H1 (cell line): ENCODE measurements at regions not wholly inside any gene's neighbourhood (a gene's known extent, or its start where the extent isn't known, plus 50 kb on each side); places are given as distances from the start of the nearest gene placed in this dataset.

Experiments used
- CBX8 ChIP-seq: fragments of 300-800, 300-1000 bp; sonication (generic); IDR thresholded peaks from 2 replicates; pipeline ENCODE4 v1.7.1; 2016; ENCODE audit warnings: low read depth, low read length, borderline replicate concordance
- CTBP2 ChIP-seq: IDR thresholded peaks from 2 replicates; pipeline ENCODE4 v1.7.0; 2011; ENCODE audit warnings: borderline replicate concordance, mild to moderate bottlenecking, moderate library complexity, mixed read lengths, low read length; ENCODE audit not compliant: insufficient read depth, insufficient read length
- POLR2AphosphoS5 ChIP-seq: IDR thresholded peaks from 2 replicates; pipeline ENCODE4 v1.6.1; 2011; ENCODE audit warnings: low read depth, low read length
- RFX5 ChIP-seq: IDR thresholded peaks from 2 replicates; pipeline ENCODE4 v1.6.1; 2011; ENCODE audit warnings: low read depth, low read length, improper control_type of control experiment, borderline replicate concordance
- RXRA ChIP-seq: IDR thresholded peaks from 2 replicates; pipeline ENCODE4 v1.6.1; 2011; ENCODE audit warnings: low read depth, mild to moderate bottlenecking, low read length, moderate library complexity; ENCODE audit not compliant: insufficient read depth
- SIRT6 ChIP-seq: IDR thresholded peaks from one replicate; pipeline ENCODE4 v1.7.1; 2012; ENCODE audit warnings: low read length, inconsistent platforms
- SP2 ChIP-seq: IDR thresholded peaks from 2 replicates; pipeline ENCODE4 v1.6.1; 2012; ENCODE audit warnings: mild to moderate bottlenecking, low read length, inconsistent platforms
- TF ChIP-seq, protein P1 (sequence below): fragments of 300-600 bp; sonication (generic); IDR thresholded peaks from 2 replicates; pipeline ENCODE4 v1.7.1; 2012; ENCODE audit warnings: low read length, moderate library complexity, mild to moderate bottlenecking, inconsistent platforms; ENCODE audit not compliant: insufficient replicate concordance
- TF ChIP-seq, protein P2 (sequence below): IDR thresholded peaks from 2 replicates; pipeline ENCODE4 v1.6.1; 2012; ENCODE audit warnings: inconsistent platforms

GRCh38 chr2:144925886-144926285 lies 406.0 kb upstream of the ZEB2 start (continued):
- TF ChIP-seq, protein P1, sequence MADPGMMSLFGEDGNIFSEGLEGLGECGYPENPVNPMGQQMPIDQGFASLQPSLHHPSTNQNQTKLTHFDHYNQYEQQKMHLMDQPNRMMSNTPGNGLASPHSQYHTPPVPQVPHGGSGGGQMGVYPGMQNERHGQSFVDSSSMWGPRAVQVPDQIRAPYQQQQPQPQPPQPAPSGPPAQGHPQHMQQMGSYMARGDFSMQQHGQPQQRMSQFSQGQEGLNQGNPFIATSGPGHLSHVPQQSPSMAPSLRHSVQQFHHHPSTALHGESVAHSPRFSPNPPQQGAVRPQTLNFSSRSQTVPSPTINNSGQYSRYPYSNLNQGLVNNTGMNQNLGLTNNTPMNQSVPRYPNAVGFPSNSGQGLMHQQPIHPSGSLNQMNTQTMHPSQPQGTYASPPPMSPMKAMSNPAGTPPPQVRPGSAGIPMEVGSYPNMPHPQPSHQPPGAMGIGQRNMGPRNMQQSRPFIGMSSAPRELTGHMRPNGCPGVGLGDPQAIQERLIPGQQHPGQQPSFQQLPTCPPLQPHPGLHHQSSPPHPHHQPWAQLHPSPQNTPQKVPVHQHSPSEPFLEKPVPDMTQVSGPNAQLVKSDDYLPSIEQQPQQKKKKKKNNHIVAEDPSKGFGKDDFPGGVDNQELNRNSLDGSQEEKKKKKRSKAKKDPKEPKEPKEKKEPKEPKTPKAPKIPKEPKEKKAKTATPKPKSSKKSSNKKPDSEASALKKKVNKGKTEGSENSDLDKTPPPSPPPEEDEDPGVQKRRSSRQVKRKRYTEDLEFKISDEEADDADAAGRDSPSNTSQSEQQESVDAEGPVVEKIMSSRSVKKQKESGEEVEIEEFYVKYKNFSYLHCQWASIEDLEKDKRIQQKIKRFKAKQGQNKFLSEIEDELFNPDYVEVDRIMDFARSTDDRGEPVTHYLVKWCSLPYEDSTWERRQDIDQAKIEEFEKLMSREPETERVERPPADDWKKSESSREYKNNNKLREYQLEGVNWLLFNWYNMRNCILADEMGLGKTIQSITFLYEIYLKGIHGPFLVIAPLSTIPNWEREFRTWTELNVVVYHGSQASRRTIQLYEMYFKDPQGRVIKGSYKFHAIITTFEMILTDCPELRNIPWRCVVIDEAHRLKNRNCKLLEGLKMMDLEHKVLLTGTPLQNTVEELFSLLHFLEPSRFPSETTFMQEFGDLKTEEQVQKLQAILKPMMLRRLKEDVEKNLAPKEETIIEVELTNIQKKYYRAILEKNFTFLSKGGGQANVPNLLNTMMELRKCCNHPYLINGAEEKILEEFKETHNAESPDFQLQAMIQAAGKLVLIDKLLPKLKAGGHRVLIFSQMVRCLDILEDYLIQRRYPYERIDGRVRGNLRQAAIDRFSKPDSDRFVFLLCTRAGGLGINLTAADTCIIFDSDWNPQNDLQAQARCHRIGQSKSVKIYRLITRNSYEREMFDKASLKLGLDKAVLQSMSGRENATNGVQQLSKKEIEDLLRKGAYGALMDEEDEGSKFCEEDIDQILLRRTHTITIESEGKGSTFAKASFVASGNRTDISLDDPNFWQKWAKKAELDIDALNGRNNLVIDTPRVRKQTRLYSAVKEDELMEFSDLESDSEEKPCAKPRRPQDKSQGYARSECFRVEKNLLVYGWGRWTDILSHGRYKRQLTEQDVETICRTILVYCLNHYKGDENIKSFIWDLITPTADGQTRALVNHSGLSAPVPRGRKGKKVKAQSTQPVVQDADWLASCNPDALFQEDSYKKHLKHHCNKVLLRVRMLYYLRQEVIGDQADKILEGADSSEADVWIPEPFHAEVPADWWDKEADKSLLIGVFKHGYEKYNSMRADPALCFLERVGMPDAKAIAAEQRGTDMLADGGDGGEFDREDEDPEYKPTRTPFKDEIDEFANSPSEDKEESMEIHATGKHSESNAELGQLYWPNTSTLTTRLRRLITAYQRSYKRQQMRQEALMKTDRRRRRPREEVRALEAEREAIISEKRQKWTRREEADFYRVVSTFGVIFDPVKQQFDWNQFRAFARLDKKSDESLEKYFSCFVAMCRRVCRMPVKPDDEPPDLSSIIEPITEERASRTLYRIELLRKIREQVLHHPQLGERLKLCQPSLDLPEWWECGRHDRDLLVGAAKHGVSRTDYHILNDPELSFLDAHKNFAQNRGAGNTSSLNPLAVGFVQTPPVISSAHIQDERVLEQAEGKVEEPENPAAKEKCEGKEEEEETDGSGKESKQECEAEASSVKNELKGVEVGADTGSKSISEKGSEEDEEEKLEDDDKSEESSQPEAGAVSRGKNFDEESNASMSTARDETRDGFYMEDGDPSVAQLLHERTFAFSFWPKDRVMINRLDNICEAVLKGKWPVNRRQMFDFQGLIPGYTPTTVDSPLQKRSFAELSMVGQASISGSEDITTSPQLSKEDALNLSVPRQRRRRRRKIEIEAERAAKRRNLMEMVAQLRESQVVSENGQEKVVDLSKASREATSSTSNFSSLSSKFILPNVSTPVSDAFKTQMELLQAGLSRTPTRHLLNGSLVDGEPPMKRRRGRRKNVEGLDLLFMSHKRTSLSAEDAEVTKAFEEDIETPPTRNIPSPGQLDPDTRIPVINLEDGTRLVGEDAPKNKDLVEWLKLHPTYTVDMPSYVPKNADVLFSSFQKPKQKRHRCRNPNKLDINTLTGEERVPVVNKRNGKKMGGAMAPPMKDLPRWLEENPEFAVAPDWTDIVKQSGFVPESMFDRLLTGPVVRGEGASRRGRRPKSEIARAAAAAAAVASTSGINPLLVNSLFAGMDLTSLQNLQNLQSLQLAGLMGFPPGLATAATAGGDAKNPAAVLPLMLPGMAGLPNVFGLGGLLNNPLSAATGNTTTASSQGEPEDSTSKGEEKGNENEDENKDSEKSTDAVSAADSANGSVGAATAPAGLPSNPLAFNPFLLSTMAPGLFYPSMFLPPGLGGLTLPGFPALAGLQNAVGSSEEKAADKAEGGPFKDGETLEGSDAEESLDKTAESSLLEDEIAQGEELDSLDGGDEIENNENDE: no peak
- TF ChIP-seq, protein P2, sequence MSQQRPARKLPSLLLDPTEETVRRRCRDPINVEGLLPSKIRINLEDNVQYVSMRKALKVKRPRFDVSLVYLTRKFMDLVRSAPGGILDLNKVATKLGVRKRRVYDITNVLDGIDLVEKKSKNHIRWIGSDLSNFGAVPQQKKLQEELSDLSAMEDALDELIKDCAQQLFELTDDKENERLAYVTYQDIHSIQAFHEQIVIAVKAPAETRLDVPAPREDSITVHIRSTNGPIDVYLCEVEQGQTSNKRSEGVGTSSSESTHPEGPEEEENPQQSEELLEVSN: no peak
- TF ChIP-seq RFX5 (no peak), SP2 (no peak), SIRT6 (no peak), CBX8 (no peak), POLR2AphosphoS5 (no peak), RXRA (no peak), CTBP2 (no peak)
